Body of pancreas (tissue), 4 donors: ENCODE measurements at regions not wholly inside any gene's neighbourhood (a gene's known extent, or its start where the extent isn't known, plus 50 kb on each side); places are given as distances from the start of the nearest gene placed in this dataset.

Source experiments
- POLR2A ChIP-seq, 3 donors: fragments of 450-650 bp; IDR thresholded peaks; one replicate each; pipeline ENCODE4 v1.6.1; 2016; ENCODE audit warnings: antibody characterized with exemption in 3 of 3, mild to moderate bottlenecking in 2 of 3
- TF ChIP-seq, protein P1 (sequence below), 7 experiments: fragments of 450-650 bp in 4 of 7; fragments of 200-600 bp in 3 of 7; sonication (generic) in 3 of 7; IDR thresholded peaks; one replicate each; pipeline ENCODE4 v1.5.1; 2016 to 2019; ENCODE audit warnings: antibody characterized with exemption in 7 of 7

DNA sequence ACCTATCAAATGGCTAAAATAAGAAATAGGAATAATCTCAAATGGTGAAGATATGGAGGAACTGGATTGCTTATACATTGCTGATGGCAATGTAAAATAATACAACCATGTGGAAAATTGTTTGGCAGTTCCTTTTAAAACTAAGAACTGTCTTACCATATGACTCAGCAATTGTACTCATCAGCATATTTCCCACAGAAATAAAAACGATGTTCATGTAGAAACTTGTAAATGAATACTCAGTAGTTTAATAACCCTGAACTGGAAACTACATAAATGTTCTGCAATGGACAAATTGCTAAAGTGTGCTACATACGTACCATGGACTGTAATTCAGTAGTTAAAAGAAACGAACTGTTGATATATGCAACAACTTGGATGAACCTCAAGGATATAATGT lies 253.9 kb upstream of the RBMS3 start:
- TF ChIP-seq, protein P1, sequence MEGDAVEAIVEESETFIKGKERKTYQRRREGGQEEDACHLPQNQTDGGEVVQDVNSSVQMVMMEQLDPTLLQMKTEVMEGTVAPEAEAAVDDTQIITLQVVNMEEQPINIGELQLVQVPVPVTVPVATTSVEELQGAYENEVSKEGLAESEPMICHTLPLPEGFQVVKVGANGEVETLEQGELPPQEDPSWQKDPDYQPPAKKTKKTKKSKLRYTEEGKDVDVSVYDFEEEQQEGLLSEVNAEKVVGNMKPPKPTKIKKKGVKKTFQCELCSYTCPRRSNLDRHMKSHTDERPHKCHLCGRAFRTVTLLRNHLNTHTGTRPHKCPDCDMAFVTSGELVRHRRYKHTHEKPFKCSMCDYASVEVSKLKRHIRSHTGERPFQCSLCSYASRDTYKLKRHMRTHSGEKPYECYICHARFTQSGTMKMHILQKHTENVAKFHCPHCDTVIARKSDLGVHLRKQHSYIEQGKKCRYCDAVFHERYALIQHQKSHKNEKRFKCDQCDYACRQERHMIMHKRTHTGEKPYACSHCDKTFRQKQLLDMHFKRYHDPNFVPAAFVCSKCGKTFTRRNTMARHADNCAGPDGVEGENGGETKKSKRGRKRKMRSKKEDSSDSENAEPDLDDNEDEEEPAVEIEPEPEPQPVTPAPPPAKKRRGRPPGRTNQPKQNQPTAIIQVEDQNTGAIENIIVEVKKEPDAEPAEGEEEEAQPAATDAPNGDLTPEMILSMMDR (IDR thresholded peaks at IDR 0.05) = no peak
- no peak for TF ChIP-seq POLR2A (IDR thresholded peaks at IDR 0.05)
